PC-9 (cell line): ENCODE measurements at regions not wholly inside any gene's neighbourhood (a gene's known extent, or its start where the extent isn't known, plus 50 kb on each side); places are given as distances from the start of the nearest gene placed in this dataset.

ENCODE experiments used
- BruUV-seq: library from RNA; stranded (reverse); fragments of 400-500 nt; replicated peaks from 2 replicates; lab custom pipeline; 2021; lab: Mats Ljungman, UMichigan
- CTCF ChIA-PET: fragments of 300-600 bp; sonication (Branson Sonifier 250); formaldehyde crosslinking; loops from one replicate; lab custom pipeline; 2022; ENCODE audit warnings: antibody characterized with exemption; lab: Charles Lee
- POLR2A ChIA-PET: fragments of 300-600 bp; sonication (Branson Sonifier 250); formaldehyde crosslinking; loops from one replicate; lab custom pipeline; 2022; ENCODE audit warnings: antibody characterized with exemption; ENCODE audit not compliant: unreplicated experiment; lab: Charles Lee
- DNase-seq, 2 experiments: peaks; one replicate each; pipeline versions ENCODE4 v3.0.0 to v3.0.0-alpha.2; 2015 to 2022; ENCODE audit warnings: mixed read lengths in 1 of 2
- H2AFZ ChIP-seq: fragments of 200-600 bp; sonication (generic); 2 replicates; pipeline ENCODE4 v1.8.1; 2017; ENCODE audit warnings: antibody characterized with exemption
- H3F3A ChIP-seq: fragments of 200-600 bp; sonication (generic); 2 replicates; pipeline ENCODE4 v1.8.1; 2017; ENCODE audit warnings: antibody characterized with exemption, mild to moderate bottlenecking, low read depth; ENCODE audit not compliant: insufficient read depth
- H3K27ac ChIP-seq: fragments of 200-600 bp; sonication (generic); 2 replicates; pipeline ENCODE4 v1.6.1; 2016; ENCODE audit warnings: mixed run types
- H3K27me3 ChIP-seq: fragments of 200-600 bp; sonication (generic); 2 replicates; pipeline ENCODE4 v1.6.1; 2016; ENCODE audit warnings: low read depth, mixed run types; ENCODE audit not compliant: insufficient read depth
- H3K36me3 ChIP-seq: fragments of 200-600 bp; sonication (generic); 2 replicates; pipeline ENCODE4 v1.6.1; 2016; ENCODE audit warnings: low read depth, mixed run types
- H3K4me1 ChIP-seq: fragments of 200-600 bp; sonication (generic); replicated peaks from 2 replicates; pipeline ENCODE4 v1.6.1; 2016; ENCODE audit warnings: mixed run types; ENCODE audit not compliant: insufficient read depth
- H3K4me2 ChIP-seq: fragments of 200-600 bp; sonication (generic); 2 replicates; pipeline ENCODE4 v1.6.1; 2017; ENCODE audit warnings: mixed run types
- H3K4me3 ChIP-seq: fragments of 200-600 bp; sonication (generic); 2 replicates; pipeline ENCODE4 v1.6.1; 2016; ENCODE audit warnings: mixed run types
- H3K79me2 ChIP-seq: fragments of 200-600 bp; sonication (generic); 2 replicates; pipeline ENCODE4 v1.6.1; 2017; ENCODE audit warnings: low read depth, mixed run types
- H3K9me2 ChIP-seq: fragments of 200-600 bp; sonication (generic); 2 replicates; pipeline ENCODE4 v1.8.1; 2017; ENCODE audit warnings: mild to moderate bottlenecking; ENCODE audit not compliant: insufficient read depth
- H3K9me3 ChIP-seq: fragments of 200-600 bp; sonication (generic); 2 replicates; pipeline ENCODE4 v1.8.1; 2016; ENCODE audit warnings: low read depth; ENCODE audit not compliant: insufficient read depth
- H4K20me1 ChIP-seq: fragments of 200-600 bp; sonication (generic); 2 replicates; pipeline ENCODE4 v1.8.1; 2017; ENCODE audit not compliant: insufficient read depth
- CTCF ChIP-seq: fragments of 200-600 bp; sonication (generic); conservative IDR thresholded peaks from 2 replicates; pipeline ENCODE4 v1.6.1; 2017; ENCODE audit warnings: mixed run types, antibody characterized with exemption, mild to moderate bottlenecking, moderate library complexity
- EZH2 ChIP-seq: fragments of 200-600 bp; sonication (generic); IDR thresholded peaks from 2 replicates; pipeline ENCODE4 v1.8.0; 2017; ENCODE audit warnings: antibody characterized with exemption, low read depth
- intact Hi-C: fragments of 100-400 bp; cut with micrococcal nuclease; formaldehyde crosslinking; loops from one replicate; pipeline ENCODE4 v1.10.0; 2022; ENCODE audit not compliant: unreplicated experiment

GRCh38 chr15:79632457-79632856 is 200.3 kb downstream of the MINAR1 start:
- no peaks in the 10 kb centered on the region for H3K36me3 ChIP-seq
- H3K4me1 ChIP-seq: no peaks in the 10 kb centered on the region
- H3F3A ChIP-seq: no peaks in the 10 kb centered on the region
- POLR2A ChIA-PET: no interaction called here
- H4K20me1 ChIP-seq: no peaks in the 10 kb centered on the region
- intact Hi-C loops: no loop called here
- no peak for DNase-seq
- no peaks in the 10 kb centered on the region for H3K79me2 ChIP-seq
- BruUV-seq: no TSS peak
- TF ChIP-seq EZH2 (no peak), CTCF (no peak)
- H3K27ac ChIP-seq: no peak overlapping the region
- no peaks in the 10 kb centered on the region for H3K9me2 ChIP-seq
- H3K27me3 ChIP-seq: peaks cover 11% of the 10 kb centered on the region
- peaks cover 9% of the 10 kb centered on the region; the same call in 1 of the 2 replicates for H3K9me3 ChIP-seq
- H3K4me3 ChIP-seq: no peak overlapping the region
- CTCF ChIA-PET: no interaction called here
- H3K4me2 ChIP-seq: no peak overlapping the region
- H2AFZ ChIP-seq: no peak overlapping the region

GRCh38 chr15:79635149-79635771 is 203.1 kb downstream of the MINAR1 start:
- Histone ChIP-seq H3K9me3 (peaks cover 9% of the 10 kb centered on the region; the same call in 1 of the 2 replicates), H4K20me1 (no peaks in the 10 kb centered on the region), H3K27ac (no peak overlapping the region), H3K36me3 (no peaks in the 10 kb centered on the region), H3K4me2 (no peak overlapping the region), H3K4me3 (no peak overlapping the region), H3K9me2 (no peaks in the 10 kb centered on the region), H3K4me1 (peaks cover 9% of the 10 kb centered on the region), H3K79me2 (no peaks in the 10 kb centered on the region), H3K27me3 (peaks cover 6% of the 10 kb centered on the region; the same call in 1 of the 2 replicates), H3F3A (no peaks in the 10 kb centered on the region), H2AFZ (no peak overlapping the region)
- intact Hi-C loops: no loop called here
- TF ChIP-seq EZH2 (no peak), CTCF (no peak)
- no peak for DNase-seq
- ChIA-PET POLR2A (no interaction called here), CTCF (no interaction called here)
- no TSS peak for BruUV-seq

GRCh38 chr15:79635897-79636561 is 203.9 kb downstream of the MINAR1 start:
- intact Hi-C loops: no loop called here
- Histone ChIP-seq H3F3A (peaks cover 6% of the 10 kb centered on the region; the same call in 1 of the 2 replicates), H3K27me3 (peaks cover 6% of the 10 kb centered on the region; the same call in 1 of the 2 replicates), H4K20me1 (no peaks in the 10 kb centered on the region), H2AFZ (no peak overlapping the region), H3K36me3 (no peaks in the 10 kb centered on the region), H3K4me2 (no peak overlapping the region), H3K9me2 (no peaks in the 10 kb centered on the region), H3K4me1 (peaks cover 17% of the 10 kb centered on the region), H3K9me3 (peaks cover 9% of the 10 kb centered on the region; the same call in 1 of the 2 replicates), H3K79me2 (no peaks in the 10 kb centered on the region), H3K4me3 (no peak overlapping the region), H3K27ac (no peak overlapping the region)
- no TSS peak for BruUV-seq
- CTCF ChIA-PET: no interaction called here
- POLR2A ChIA-PET: no interaction called here
- TF ChIP-seq EZH2 (no peak), CTCF (no peak)
- no peak for DNase-seq
